K562 (cell line): ENCODE measurements at regions not wholly inside any gene's neighbourhood (a gene's known extent, or its start where the extent isn't known, plus 50 kb on each side); places are given as distances from the start of the nearest gene placed in this dataset.

ENCODE experiments used
- ATAC-seq: fragments of 200-7000 bp; cut with Tn5 transposase; 3 replicates; pipeline ENCODE4 v1.9.1; 2020; ENCODE audit warnings: moderate library complexity
- BruUV-seq: library from RNA; stranded (reverse); fragments of 400-500 nt; replicated peaks from 2 replicates; lab custom pipeline; 2021; lab: Mats Ljungman, UMichigan
- CTCF ChIA-PET: fragments of 300-600 bp; formaldehyde crosslinking; extraction: SDS; loops from one replicate; lab custom pipeline; 2021; ENCODE audit warnings: low intra/inter-chr PET ratio; lab: Yijun Ruan, JAX
- POLR2A ChIA-PET: fragments of 300-600, 350-650 bp; sonication (Branson Sonifier 250); formaldehyde crosslinking; extraction: SDS; loops from one replicate; lab custom pipeline; 2021; ENCODE audit warnings: antibody characterized with exemption, inconsistent platforms; lab: Yijun Ruan, JAX
- DNase-seq, 4 experiments: peaks; one replicate each; pipeline versions ENCODE4 v3.0.0 to v3.0.0-alpha.2; 2011 to 2018; ENCODE audit warnings: low spot score in 3 of 4, mixed read lengths in 3 of 4; ENCODE audit errors: extremely low read depth in 1 of 4
- FAIRE-seq: peaks from 2 replicates; lab custom pipeline; 2011; peaks lifted over from hg19 to GRCh38; lab: Jason Lieb, UNC
- H2AFZ ChIP-seq: 2 replicates; pipeline ENCODE4 v1.6.0; 2011; ENCODE audit warnings: low read depth, low read length, control low read depth, inconsistent platforms
- H3K27ac ChIP-seq: fragments of 200-600 bp; 3 replicates; pipeline ENCODE4 v1.8.0; 2011; ENCODE audit warnings: low read depth, mild to moderate bottlenecking, control low read depth, inconsistent platforms, low read length, moderate library complexity, mixed read lengths; ENCODE audit errors: extremely low read depth
- H3K27me3 ChIP-seq, 2 experiments: fragments of 300-600 bp in 1 of 2; 2 replicates in 1 of 2; 3 replicates in 1 of 2; pipeline versions ENCODE4 v1.6.0 to v1.8.0; 2011; ENCODE audit warnings: inconsistent platforms in 2 of 2, low read length in 2 of 2, mild to moderate bottlenecking in 1 of 2, mixed read lengths in 1 of 2, moderate library complexity in 1 of 2; ENCODE audit not compliant: control insufficient read depth in 2 of 2, insufficient read depth in 2 of 2
- H3K36me3 ChIP-seq: fragments of 300-600 bp; 3 replicates; pipeline ENCODE4 v1.8.0; 2011; ENCODE audit warnings: mild to moderate bottlenecking, low read length, inconsistent platforms; ENCODE audit not compliant: control insufficient read depth, insufficient read depth
- H3K4me1 ChIP-seq, 2 experiments: fragments of 200-600 bp in 1 of 2; replicated peaks in 1 of 2; 2 replicates in 1 of 2; 3 replicates in 1 of 2; pipeline versions ENCODE4 v1.5.1 to v1.8.0; 2011; ENCODE audit warnings: inconsistent platforms in 2 of 2, low read length in 2 of 2, mild to moderate bottlenecking in 1 of 2, mixed read lengths in 1 of 2, moderate library complexity in 1 of 2; ENCODE audit not compliant: control insufficient read depth in 2 of 2, insufficient read depth in 2 of 2
- H3K4me2 ChIP-seq: 2 replicates; pipeline ENCODE4 v1.6.1; 2011; ENCODE audit warnings: low read length, control low read depth, inconsistent platforms, mixed read lengths; ENCODE audit not compliant: insufficient read depth
- H3K4me3 ChIP-seq: fragments of 200-600 bp; sonication (generic), shearing (Covaris generic); 2 replicates; pipeline ENCODE4 v1.5.1; 2016; ENCODE audit warnings: control low read depth, inconsistent platforms
- H3K79me2 ChIP-seq: fragments of 200-600 bp; 3 replicates; pipeline ENCODE4 v1.8.0; 2011; ENCODE audit warnings: low read length, inconsistent platforms; ENCODE audit not compliant: control insufficient read depth, insufficient read depth
- H3K9ac ChIP-seq, 2 experiments: 2 replicates each; pipeline versions ENCODE4 v1.6.0 to v1.6.1; 2011; ENCODE audit warnings: low read depth in 2 of 2, low read length in 2 of 2, control low read depth in 1 of 2, inconsistent platforms in 1 of 2, mild to moderate bottlenecking in 1 of 2, mixed read lengths in 1 of 2; ENCODE audit not compliant: insufficient read depth in 1 of 2
- H3K9me1 ChIP-seq: one replicate; pipeline ENCODE4 v1.6.0; 2011; ENCODE audit warnings: inconsistent platforms, mild to moderate bottlenecking, low read length, moderate library complexity; ENCODE audit not compliant: control insufficient read depth, insufficient read depth
- H3K9me3 ChIP-seq: replicated peaks from 2 replicates; pipeline ENCODE4 v1.5.1; 2011; ENCODE audit warnings: low read depth, low read length, inconsistent platforms; ENCODE audit not compliant: control insufficient read depth, insufficient read depth
- H4K20me1 ChIP-seq: replicated peaks from 2 replicates; pipeline ENCODE4 v1.6.1; 2011; ENCODE audit warnings: low read length, inconsistent platforms, mixed read lengths; ENCODE audit not compliant: control insufficient read depth, insufficient read depth
- ARID3B ChIP-seq: fragments of 250-450 bp; sonication (Bioruptor Pico); IDR thresholded peaks from 2 replicates; pipeline ENCODE4 v1.4.0; 2020; ENCODE audit warnings: borderline replicate concordance
- ELF2 ChIP-seq: fragments of 250-450 bp; sonication (Bioruptor Pico); IDR thresholded peaks from 2 replicates; pipeline ENCODE4 v1.5.0; 2021; ENCODE audit warnings: mild to moderate bottlenecking
- ELK1 ChIP-seq: sonication (generic); formaldehyde crosslinking; IDR thresholded peaks from 2 replicates; pipeline ENCODE4 v1.8.1; 2022; ENCODE audit warnings: missing genetic modification reagents
- GABPB1 ChIP-seq: sonication (generic); formaldehyde crosslinking; IDR thresholded peaks from 2 replicates; pipeline ENCODE4 v1.8.0; 2022; ENCODE audit warnings: mild to moderate bottlenecking, missing genetic modification reagents
- IFI16 ChIP-seq: fragments of 250-450 bp; sonication (Bioruptor Pico); IDR thresholded peaks from 2 replicates; pipeline ENCODE4 v2.1.2; 2022; ENCODE audit warnings: mild to moderate bottlenecking, inconsistent platforms
- MCM5 ChIP-seq: fragments of 450-650 bp; IDR thresholded peaks from 2 replicates; pipeline ENCODE4 v1.6.1; 2016; ENCODE audit warnings: low read depth
- NEUROD1 ChIP-seq: fragments of 150-350 bp; IDR thresholded peaks from 2 replicates; pipeline ENCODE4 v1.6.1; 2014; ENCODE audit warnings: borderline replicate concordance, low read length, low read depth; ENCODE audit not compliant: partially characterized antibody
- NR2C1 ChIP-seq, 2 experiments: fragments of 450-650 bp; IDR thresholded peaks; 2 replicates each; pipeline ENCODE4 v1.6.1; 2017; ENCODE audit warnings: mild to moderate bottlenecking in 2 of 2, antibody characterized with exemption in 1 of 2, inconsistent platforms in 1 of 2, missing compliant biosample characterization in 1 of 2, missing genetic modification characterization in 1 of 2
- SRF ChIP-seq, 2 experiments: fragments of 250-450, 450-650 bp in 1 of 2; sonication (Bioruptor Pico) in 1 of 2; sonication (generic) in 1 of 2; formaldehyde crosslinking; IDR thresholded peaks; 2 replicates each; pipeline versions ENCODE4 v1.5.0 to v1.5.1; 2020 to 2022; ENCODE audit warnings: mild to moderate bottlenecking in 1 of 2, missing genetic modification reagents in 1 of 2
- TCF7L2 ChIP-seq: fragments of 150-350 bp; IDR thresholded peaks from 2 replicates; pipeline ENCODE4 v1.6.1; 2016; ENCODE audit warnings: low read depth, mild to moderate bottlenecking, low read length, moderate library complexity
- TCFL5 ChIP-seq: fragments of 250-450 bp; sonication (Bioruptor Pico); conservative IDR thresholded peaks from 2 replicates; pipeline ENCODE4 v1.6.1; 2021; ENCODE audit warnings: mild to moderate bottlenecking, moderate library complexity, matching md5 sums
- TOE1 ChIP-seq, 2 experiments: fragments of 450-650 bp in 1 of 2; sonication (generic) in 1 of 2; formaldehyde crosslinking in 1 of 2; IDR thresholded peaks; 2 replicates each; pipeline versions ENCODE4 v1.7.1 to v1.8.0; 2016 to 2022; ENCODE audit warnings: borderline replicate concordance in 2 of 2, mild to moderate bottlenecking in 2 of 2, antibody characterized with exemption in 1 of 2, inconsistent platforms in 1 of 2, low read depth in 1 of 2, missing genetic modification reagents in 1 of 2, moderate library complexity in 1 of 2
- XRCC5 ChIP-seq: fragments of 200-400 bp; formaldehyde crosslinking; IDR thresholded peaks from 2 replicates; pipeline ENCODE4 v1.6.1; 2017; ENCODE audit warnings: low read depth, mild to moderate bottlenecking, low read length
- ZNF175 ChIP-seq: fragments of 200-800 bp; sonication (Bioruptor generic); IDR thresholded peaks from 2 replicates; pipeline ENCODE4 v1.6.1; 2016; ENCODE audit warnings: low read depth, mild to moderate bottlenecking, missing genetic modification characterization, missing compliant biosample characterization
- ZNF239 ChIP-seq: fragments of 250-450 bp; sonication (Bioruptor Pico); IDR thresholded peaks from 2 replicates; pipeline ENCODE4 v1.4.0; 2020; ENCODE audit warnings: mild to moderate bottlenecking
- ZNF316 ChIP-seq: fragments of 450-650 bp; IDR thresholded peaks from 2 replicates; pipeline ENCODE4 v1.6.1; 2016
- WGBS: fragments of 100-300 bp; shearing (Covaris generic); methylation state at CpG from one replicate; pipeline ENCODE4 v1.1.6; 2016; ENCODE audit warnings: low coverage, mixed read lengths; ENCODE audit not compliant: insufficient coverage; ENCODE audit errors: missing lambda C conversion rate; 5-methylcytosine and 5-hydroxymethylcytosine counted together
- in situ Hi-C: fragments of 300-500 bp; cut with MboI; formaldehyde crosslinking; loops from 4 replicates; pipeline ENCODE4 v1.15.0; 2018; ENCODE audit warnings: inconsistent platforms, mixed read lengths
- intact Hi-C: fragments of 100-400 bp; cut with micrococcal nuclease; formaldehyde crosslinking; loops from 2 replicates; pipeline ENCODE4 v1.14.2; 2022
- TF ChIP-seq, protein P1 (sequence below): fragments of 450-650 bp; formaldehyde crosslinking; IDR thresholded peaks from 2 replicates; pipeline ENCODE4 v1.4.0; 2022; ENCODE audit warnings: missing genetic modification characterization

DNA sequence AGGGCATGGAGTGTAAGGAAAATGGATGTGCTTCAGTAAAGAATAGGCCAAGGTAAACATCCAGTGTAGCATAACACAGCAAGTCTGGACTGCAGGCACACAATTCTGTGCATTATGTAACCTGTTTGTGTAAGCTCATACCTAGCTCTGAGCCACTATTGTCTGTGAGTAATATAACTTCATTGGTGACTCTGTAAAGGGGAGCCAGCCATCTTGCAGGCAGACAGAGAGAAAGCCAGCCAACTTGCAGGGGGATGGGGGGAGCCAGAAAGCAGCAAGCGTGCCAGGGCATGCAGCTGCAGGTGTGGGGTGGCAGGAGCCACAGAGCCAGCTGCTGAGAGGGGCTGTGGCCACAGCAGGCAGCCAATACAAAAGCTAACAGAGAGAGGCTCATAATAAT, 449.2 kb downstream of the IPMK start (continued):
- TF ChIP-seq ARID3B (CRISPR knock-in tag), result no peak

DNA sequence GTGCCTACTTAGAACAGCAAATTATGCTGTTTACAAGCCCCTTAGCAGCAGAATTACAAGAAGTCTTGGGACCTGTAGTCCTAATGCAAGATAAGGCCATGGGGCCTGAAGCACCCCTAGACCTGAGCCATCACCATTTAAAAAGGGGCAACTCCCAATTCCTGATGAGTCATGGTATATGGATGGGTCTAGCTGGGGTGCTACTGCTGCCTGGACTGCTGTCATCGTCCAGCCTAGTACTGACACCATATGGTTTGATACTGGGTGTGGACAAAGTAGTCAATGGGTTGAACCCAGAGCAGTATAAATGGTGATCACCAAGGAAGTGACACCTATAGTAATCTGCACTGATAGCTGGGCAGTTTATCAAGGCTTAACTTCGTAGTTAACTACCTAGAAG, 450.0 kb downstream of the IPMK start:
- Histone ChIP-seq H3K4me3 (no peak overlapping the region), H3K79me2 (no peaks in the 10 kb centered on the region), H3K36me3 (no peaks in the 10 kb centered on the region), H3K4me1 (no peaks in the 10 kb centered on the region), H3K4me2 (no peak overlapping the region), H4K20me1 (no peaks in the 10 kb centered on the region), H3K9me3 (no peaks in the 10 kb centered on the region), H2AFZ (no peak overlapping the region), H3K27ac (no peak overlapping the region), H3K9me1 (no peaks in the 10 kb centered on the region), H3K9ac (no peak overlapping the region), H3K27me3 (no peaks in the 10 kb centered on the region)
- FAIRE-seq, result no peak
- WGBS, result 0% methylated on average over 2 of the region's 2 CpGs
- ATAC-seq, result no peak
- in situ Hi-C loops (no loop called here), intact Hi-C loops (no loop called here)
- ChIA-PET POLR2A (no interaction called here), CTCF (no interaction called here)
- no TSS peak for BruUV-seq
- no peak for TF ChIP-seq ZNF316
- no peak for TF ChIP-seq NEUROD1
- no peak for TF ChIP-seq ZNF239
- TF ChIP-seq GABPB1 (CRISPR knock-in tag), result no peak
- TF ChIP-seq SRF (CRISPR knock-in tag; IDR thresholded peaks at IDR 0.05), result no peak
- TF ChIP-seq XRCC5, result no peak
- no peak for TF ChIP-seq ZNF175
- TF ChIP-seq, protein P1, sequence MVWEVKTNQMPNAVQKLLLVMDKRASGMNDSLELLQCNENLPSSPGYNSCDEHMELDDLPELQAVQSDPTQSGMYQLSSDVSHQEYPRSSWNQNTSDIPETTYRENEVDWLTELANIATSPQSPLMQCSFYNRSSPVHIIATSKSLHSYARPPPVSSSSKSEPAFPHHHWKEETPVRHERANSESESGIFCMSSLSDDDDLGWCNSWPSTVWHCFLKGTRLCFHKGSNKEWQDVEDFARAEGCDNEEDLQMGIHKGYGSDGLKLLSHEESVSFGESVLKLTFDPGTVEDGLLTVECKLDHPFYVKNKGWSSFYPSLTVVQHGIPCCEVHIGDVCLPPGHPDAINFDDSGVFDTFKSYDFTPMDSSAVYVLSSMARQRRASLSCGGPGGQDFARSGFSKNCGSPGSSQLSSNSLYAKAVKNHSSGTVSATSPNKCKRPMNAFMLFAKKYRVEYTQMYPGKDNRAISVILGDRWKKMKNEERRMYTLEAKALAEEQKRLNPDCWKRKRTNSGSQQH (CRISPR knock-in tag), result no peak
- no peak for TF ChIP-seq TOE1 (IDR thresholded peaks at IDR 0.05; ENCODE audit: borderline replicate concordance)
- no peak for TF ChIP-seq TOE1 (CRISPR knock-in tag; IDR thresholded peaks at IDR 0.05; ENCODE audit: borderline replicate concordance, low read depth)
- no peak for TF ChIP-seq MCM5
- TF ChIP-seq NR2C1 (IDR thresholded peaks at IDR 0.05), result no peak
- no peak for TF ChIP-seq NR2C1 (tag; IDR thresholded peaks at IDR 0.05)
- no peak for TF ChIP-seq TCF7L2
- no peak for TF ChIP-seq IFI16
- TF ChIP-seq TCFL5 (CRISPR knock-in tag), result no peak
- TF ChIP-seq ELK1 (CRISPR knock-in tag), result no peak
- TF ChIP-seq ELF2 (CRISPR knock-in tag), result no peak
- DNase-seq, result no peak
